ENCODE measurements at regions not wholly inside any gene's neighbourhood (a gene's known extent, or its start where the extent isn't known, plus 50 kb on each side); places are given as distances from the start of the nearest gene placed in this dataset.

DNA sequence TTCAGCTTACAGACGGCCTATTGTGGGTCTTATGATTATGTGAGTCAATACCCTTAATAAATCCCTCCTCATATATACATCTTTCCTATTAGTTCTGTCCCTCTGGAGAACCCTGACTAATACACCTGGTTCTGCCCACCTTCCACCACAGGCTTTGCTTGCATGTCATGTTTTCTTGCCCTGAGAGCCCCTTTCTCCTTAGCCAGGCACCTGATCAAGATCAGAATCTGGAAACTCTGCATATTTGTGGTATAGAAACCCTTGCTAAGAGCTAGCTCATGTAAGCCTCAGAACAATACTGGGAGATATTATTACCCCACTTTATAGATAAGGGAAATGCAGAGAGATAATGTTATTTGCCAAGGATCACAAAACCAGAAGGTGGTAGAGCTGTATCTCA, 52.9 kb upstream of the JDP2 start (continued):
- TF ChIP-seq ARID2 (IDR thresholded peaks at IDR 0.05) (no peak), POLR2A (conservative IDR thresholded peaks at IDR 0.05) (no peak), ZNF644 (tag; IDR thresholded peaks at IDR 0.05; ENCODE audit: low read depth) (no peak), CHD2 (IDR thresholded peaks at IDR 0.05; ENCODE audit: low read depth, low read length) (no peak), ZNF764 (CRISPR knock-in tag; IDR thresholded peaks at IDR 0.05; ENCODE audit: low read depth) (no peak), ZBTB1 (CRISPR knock-in tag; IDR thresholded peaks at IDR 0.05; ENCODE audit: borderline replicate concordance, low read depth) (no peak), POLR2AphosphoS2 (IDR thresholded peaks at IDR 0.05; ENCODE audit: low read length) (no peak)

DNA sequence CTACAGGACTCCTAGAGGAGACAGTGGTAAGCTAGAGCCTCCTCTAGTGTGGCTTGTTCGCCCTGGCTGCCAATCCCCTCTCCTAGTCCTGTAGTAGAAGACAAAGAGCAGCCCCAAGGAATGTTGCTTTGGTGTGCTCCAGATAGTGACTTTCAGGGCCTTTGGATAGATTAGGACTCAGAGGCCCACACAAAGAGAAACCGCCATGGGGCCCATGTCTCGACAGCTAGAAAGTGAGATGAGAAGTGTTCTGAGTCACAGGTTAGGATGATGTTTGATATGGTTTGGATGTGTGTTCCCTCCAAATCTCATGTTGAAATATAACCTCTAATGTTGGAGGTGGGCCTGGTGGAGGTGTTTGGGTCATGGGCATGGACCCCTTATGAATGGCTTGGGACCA, 51.8 kb upstream of the JDP2 start:
- WGBS (ENCODE audit: insufficient coverage, low coverage, missing lambda C conversion rate) = 7% methylated on average over 3 of the region's 3 CpGs
- Histone ChIP-seq H3K27ac (ENCODE audit: extremely low read depth, low read depth, low read length) (no peak overlapping the region), H3K9me3 (replicated peaks; ENCODE audit: control insufficient read depth, insufficient read depth, low read depth, low read length) (no peaks in the 10 kb centered on the region), H4K20me1 (replicated peaks; ENCODE audit: control insufficient read depth, insufficient read depth, low read length) (no peaks in the 10 kb centered on the region), H3K27me3 (ENCODE audit: control insufficient read depth in 2 of 2, insufficient read depth in 2 of 2, low read length in 2 of 2) (peaks cover 0 to 6% of the 10 kb centered on the region in 2 experiments; a peak in 2 of 5 replicates), H3K9ac (ENCODE audit: insufficient read depth in 1 of 2, low read depth in 2 of 2, low read length in 2 of 2) (no peak overlapping the region), H3K9me1 (ENCODE audit: control insufficient read depth, insufficient read depth, low read length) (no peaks in the 10 kb centered on the region), H3K4me1 (replicated peaks in 1 of 2; ENCODE audit: control insufficient read depth in 2 of 2, insufficient read depth in 2 of 2, low read length in 2 of 2) (no peaks in the 10 kb centered on the region), H3K36me3 (ENCODE audit: control insufficient read depth, insufficient read depth, low read length) (no peaks in the 10 kb centered on the region), H3K4me3 (no peak overlapping the region), H3K79me2 (ENCODE audit: control insufficient read depth, insufficient read depth, low read length) (no peaks in the 10 kb centered on the region), H3K4me2 (ENCODE audit: insufficient read depth, low read length) (no peak overlapping the region), H2AFZ (ENCODE audit: low read depth, low read length) (no peak overlapping the region)
- POLR2A ChIA-PET = interaction anchor here (0.6 kb wide), 1 partner anchor 12 kb away, joined by 4 read pairs; no protein-coding TSS in a partner anchor
- CTCF ChIA-PET (ENCODE audit: low intra/inter-chr PET ratio) = no interaction called here
- FAIRE-seq (no peak), DNase-seq (ENCODE audit: extremely low read depth in 1 of 4, low spot score in 3 of 4) (no peak), ATAC-seq (no peak)
- no TSS peak for BruUV-seq (replicated peaks)
- intact Hi-C loops (cut with micrococcal nuclease) (no loop called here), in situ Hi-C loops (cut with MboI) (no loop called here)
- TF ChIP-seq HLTF (IDR thresholded peaks at IDR 0.05) = no peak
- no peak for TF ChIP-seq NCOR1 (IDR thresholded peaks at IDR 0.05)
- TF ChIP-seq, protein P1, sequence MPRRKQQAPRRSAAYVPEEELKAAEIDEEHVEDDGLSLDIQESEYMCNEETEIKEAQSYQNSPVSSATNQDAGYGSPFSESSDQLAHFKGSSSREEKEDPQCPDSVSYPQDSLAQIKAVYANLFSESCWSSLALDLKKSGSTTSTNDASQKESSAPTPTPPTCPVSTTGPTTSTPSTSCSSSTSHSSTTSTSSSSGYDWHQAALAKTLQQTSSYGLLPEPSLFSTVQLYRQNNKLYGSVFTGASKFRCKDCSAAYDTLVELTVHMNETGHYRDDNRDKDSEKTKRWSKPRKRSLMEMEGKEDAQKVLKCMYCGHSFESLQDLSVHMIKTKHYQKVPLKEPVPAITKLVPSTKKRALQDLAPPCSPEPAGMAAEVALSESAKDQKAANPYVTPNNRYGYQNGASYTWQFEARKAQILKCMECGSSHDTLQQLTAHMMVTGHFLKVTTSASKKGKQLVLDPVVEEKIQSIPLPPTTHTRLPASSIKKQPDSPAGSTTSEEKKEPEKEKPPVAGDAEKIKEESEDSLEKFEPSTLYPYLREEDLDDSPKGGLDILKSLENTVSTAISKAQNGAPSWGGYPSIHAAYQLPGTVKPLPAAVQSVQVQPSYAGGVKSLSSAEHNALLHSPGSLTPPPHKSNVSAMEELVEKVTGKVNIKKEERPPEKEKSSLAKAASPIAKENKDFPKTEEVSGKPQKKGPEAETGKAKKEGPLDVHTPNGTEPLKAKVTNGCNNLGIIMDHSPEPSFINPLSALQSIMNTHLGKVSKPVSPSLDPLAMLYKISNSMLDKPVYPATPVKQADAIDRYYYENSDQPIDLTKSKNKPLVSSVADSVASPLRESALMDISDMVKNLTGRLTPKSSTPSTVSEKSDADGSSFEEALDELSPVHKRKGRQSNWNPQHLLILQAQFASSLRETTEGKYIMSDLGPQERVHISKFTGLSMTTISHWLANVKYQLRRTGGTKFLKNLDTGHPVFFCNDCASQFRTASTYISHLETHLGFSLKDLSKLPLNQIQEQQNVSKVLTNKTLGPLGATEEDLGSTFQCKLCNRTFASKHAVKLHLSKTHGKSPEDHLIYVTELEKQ (CRISPR knock-in tag; IDR thresholded peaks at IDR 0.05) = no peak
- no peak for TF ChIP-seq OTX1 (CRISPR knock-in tag; IDR thresholded peaks at IDR 0.05)
